MM.1S (cell line): ENCODE measurements at regions not wholly inside any gene's neighbourhood (a gene's known extent, or its start where the extent isn't known, plus 50 kb on each side); places are given as distances from the start of the nearest gene placed in this dataset.

Experiments used
- EZH2 ChIP-seq: fragments of 300-600 bp; sonication (generic); optimal IDR thresholded peaks from 2 replicates; pipeline ENCODE3; 2017; ENCODE audit warnings: low read depth, mild to moderate bottlenecking, antibody characterized with exemption, low read length, mixed read lengths
- EZH2phosphoT487 ChIP-seq: fragments of 300-600 bp; sonication (generic); IDR thresholded peaks from 2 replicates; pipeline ENCODE4 v1.6.1; 2018; ENCODE audit warnings: antibody characterized with exemption, low read length
- TF ChIP-seq, protein P1 (sequence below): fragments of 300-600 bp; sonication (generic); IDR thresholded peaks from 2 replicates; pipeline ENCODE4 v1.5.1; 2016; ENCODE audit warnings: antibody characterized with exemption, low read length, mixed read lengths

DNA sequence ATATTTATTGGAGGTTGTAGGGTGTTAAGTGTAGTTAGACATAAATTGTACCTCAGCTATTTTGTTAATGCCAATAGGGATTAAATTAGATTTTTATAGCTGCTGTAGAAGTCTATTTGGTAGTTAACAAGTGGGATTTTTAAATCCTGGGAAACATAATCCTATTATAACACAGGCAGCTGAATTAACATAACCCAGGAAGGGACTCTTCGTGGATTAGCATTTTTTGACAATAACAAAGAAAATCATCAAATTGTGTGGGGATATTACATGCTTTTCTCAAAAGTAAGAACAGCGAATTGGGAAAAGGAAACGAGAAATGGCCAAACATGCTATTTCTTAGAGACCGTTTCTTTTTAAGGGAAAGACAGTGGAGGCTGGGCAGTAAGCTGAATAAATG is 172.8 kb downstream of the ZIC5 start:
- TF ChIP-seq, protein P1, sequence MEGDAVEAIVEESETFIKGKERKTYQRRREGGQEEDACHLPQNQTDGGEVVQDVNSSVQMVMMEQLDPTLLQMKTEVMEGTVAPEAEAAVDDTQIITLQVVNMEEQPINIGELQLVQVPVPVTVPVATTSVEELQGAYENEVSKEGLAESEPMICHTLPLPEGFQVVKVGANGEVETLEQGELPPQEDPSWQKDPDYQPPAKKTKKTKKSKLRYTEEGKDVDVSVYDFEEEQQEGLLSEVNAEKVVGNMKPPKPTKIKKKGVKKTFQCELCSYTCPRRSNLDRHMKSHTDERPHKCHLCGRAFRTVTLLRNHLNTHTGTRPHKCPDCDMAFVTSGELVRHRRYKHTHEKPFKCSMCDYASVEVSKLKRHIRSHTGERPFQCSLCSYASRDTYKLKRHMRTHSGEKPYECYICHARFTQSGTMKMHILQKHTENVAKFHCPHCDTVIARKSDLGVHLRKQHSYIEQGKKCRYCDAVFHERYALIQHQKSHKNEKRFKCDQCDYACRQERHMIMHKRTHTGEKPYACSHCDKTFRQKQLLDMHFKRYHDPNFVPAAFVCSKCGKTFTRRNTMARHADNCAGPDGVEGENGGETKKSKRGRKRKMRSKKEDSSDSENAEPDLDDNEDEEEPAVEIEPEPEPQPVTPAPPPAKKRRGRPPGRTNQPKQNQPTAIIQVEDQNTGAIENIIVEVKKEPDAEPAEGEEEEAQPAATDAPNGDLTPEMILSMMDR, result no peak
- TF ChIP-seq EZH2 (no peak), EZH2phosphoT487 (no peak)
